ENCODE measurements at regions not wholly inside any gene's neighbourhood (a gene's known extent, or its start where the extent isn't known, plus 50 kb on each side); places are given as distances from the start of the nearest gene placed in this dataset.

GRCh38 chr16:63312346-63312745, 1276.1 kb upstream of the CDH8 start:
- TF ChIP-seq CTCF (IDR thresholded peaks at IDR 0.05; ENCODE audit: insufficient read depth, low read length) (no peak), SPI1 (IDR thresholded peaks at IDR 0.05; ENCODE audit: borderline replicate concordance, low read depth) (no peak)

Measured in HL-60 (cell line).